AG04450 (cell line): ENCODE measurements at regions not wholly inside any gene's neighbourhood (a gene's known extent, or its start where the extent isn't known, plus 50 kb on each side); places are given as distances from the start of the nearest gene placed in this dataset.

Experiments
- CTCF ChIA-PET: fragments of 300-600, 350-600 bp; formaldehyde crosslinking; extraction: SDS; loops from one replicate; lab custom pipeline; 2022; ENCODE audit warnings: antibody characterized with exemption, inconsistent platforms; lab: Charles Lee
- POLR2A ChIA-PET: fragments of 350-600 bp; formaldehyde crosslinking; extraction: SDS; loops from one replicate; lab custom pipeline; 2021; ENCODE audit warnings: antibody characterized with exemption, inconsistent platforms; lab: Yijun Ruan, JAX
- DNase-seq: peaks from one replicate; pipeline ENCODE4 v3.0.0-alpha.2; 2011; ENCODE audit warnings: low read depth, low spot score
- H3K27ac ChIP-seq: one replicate; pipeline ENCODE4 v1.5.1; 2012; ENCODE audit warnings: low read depth, low read length, control low read depth
- H3K27me3 ChIP-seq: one replicate; pipeline ENCODE4 v1.6.0; 2012; ENCODE audit warnings: low read length; ENCODE audit not compliant: control insufficient read depth, insufficient read depth
- H3K4me3 ChIP-seq: 2 replicates; pipeline ENCODE4 v1.5.1; 2011; ENCODE audit warnings: mild to moderate bottlenecking, low read depth, low read length, control low read depth
- H3K9me3 ChIP-seq: 2 replicates; pipeline ENCODE4 v1.5.1; 2012; ENCODE audit warnings: low read length; ENCODE audit not compliant: control insufficient read depth, insufficient read depth
- TF ChIP-seq, protein P1 (sequence below): IDR thresholded peaks from 2 replicates; pipeline ENCODE4 v1.5.1; 2011; ENCODE audit warnings: low read depth, low read length, control low read depth, inconsistent platforms

DNA sequence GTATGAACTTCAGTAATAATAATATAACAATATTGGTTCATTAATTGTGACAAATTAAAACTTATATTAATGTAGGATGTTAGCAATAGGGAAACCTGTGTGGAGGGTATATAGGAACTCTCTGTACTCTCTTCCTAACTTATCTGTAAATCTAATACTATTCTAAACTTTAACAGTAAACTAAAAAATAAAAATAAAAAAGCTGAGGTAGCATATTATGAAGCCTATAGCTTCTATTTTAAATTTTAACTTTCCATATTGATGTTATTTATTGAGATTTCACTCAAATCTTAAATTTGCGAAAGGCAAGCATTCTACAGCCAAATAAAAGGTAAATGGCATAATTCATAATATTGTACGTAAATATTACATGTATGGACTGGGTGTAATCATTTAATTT is 326.4 kb downstream of the MEI4 start:
- DNase-seq: no peak
- ChIA-PET POLR2A (no interaction called here), CTCF (no interaction called here)
- no peak overlapping the region for H3K4me3 ChIP-seq
- TF ChIP-seq, protein P1, sequence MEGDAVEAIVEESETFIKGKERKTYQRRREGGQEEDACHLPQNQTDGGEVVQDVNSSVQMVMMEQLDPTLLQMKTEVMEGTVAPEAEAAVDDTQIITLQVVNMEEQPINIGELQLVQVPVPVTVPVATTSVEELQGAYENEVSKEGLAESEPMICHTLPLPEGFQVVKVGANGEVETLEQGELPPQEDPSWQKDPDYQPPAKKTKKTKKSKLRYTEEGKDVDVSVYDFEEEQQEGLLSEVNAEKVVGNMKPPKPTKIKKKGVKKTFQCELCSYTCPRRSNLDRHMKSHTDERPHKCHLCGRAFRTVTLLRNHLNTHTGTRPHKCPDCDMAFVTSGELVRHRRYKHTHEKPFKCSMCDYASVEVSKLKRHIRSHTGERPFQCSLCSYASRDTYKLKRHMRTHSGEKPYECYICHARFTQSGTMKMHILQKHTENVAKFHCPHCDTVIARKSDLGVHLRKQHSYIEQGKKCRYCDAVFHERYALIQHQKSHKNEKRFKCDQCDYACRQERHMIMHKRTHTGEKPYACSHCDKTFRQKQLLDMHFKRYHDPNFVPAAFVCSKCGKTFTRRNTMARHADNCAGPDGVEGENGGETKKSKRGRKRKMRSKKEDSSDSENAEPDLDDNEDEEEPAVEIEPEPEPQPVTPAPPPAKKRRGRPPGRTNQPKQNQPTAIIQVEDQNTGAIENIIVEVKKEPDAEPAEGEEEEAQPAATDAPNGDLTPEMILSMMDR: no peak
- no peak overlapping the region for H3K27ac ChIP-seq
- no peaks in the 10 kb centered on the region for H3K27me3 ChIP-seq
- H3K9me3 ChIP-seq: peaks cover under 1% of the 10 kb centered on the region; the same call in 1 of the 2 replicates

DNA sequence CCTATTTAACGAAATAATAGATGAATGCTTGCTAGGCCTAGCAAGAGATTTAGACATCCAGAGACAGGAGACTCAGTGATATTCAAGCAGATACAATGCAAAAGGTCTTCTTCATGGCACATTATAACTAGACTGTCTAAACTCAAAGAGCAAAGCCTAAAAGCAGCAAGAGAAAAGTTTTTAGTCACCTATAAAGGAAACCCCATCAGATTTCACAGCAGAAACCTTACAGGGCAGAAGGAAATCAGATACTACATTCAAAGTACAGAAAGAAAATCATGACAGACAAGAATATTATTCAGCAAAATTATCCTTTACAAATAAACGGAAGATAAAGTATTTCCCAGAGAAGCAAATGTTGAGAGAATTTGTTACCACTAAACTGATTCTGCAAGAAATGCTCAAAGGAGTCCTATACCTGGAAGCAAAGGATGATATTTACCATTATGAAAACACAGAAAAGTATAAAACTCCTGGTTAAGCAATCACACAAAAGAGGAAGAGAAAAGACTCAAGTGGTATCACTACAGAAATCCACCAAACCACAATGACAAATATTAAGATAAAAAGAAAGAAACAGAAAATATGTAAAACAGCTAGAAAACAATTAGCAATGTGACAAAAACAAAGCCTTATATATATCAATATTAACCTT is 333.7 kb downstream of the MEI4 start:
- TF ChIP-seq, protein P1: no peak
- H3K27ac ChIP-seq: no peak overlapping the region
- H3K9me3 ChIP-seq: peaks cover 13% of the 10 kb centered on the region; the same call in 1 of the 2 replicates
- POLR2A ChIA-PET: no interaction called here
- no peak overlapping the region for H3K4me3 ChIP-seq
- no peak for DNase-seq
- H3K27me3 ChIP-seq: no peaks in the 10 kb centered on the region
- CTCF ChIA-PET: no interaction called here

DNA sequence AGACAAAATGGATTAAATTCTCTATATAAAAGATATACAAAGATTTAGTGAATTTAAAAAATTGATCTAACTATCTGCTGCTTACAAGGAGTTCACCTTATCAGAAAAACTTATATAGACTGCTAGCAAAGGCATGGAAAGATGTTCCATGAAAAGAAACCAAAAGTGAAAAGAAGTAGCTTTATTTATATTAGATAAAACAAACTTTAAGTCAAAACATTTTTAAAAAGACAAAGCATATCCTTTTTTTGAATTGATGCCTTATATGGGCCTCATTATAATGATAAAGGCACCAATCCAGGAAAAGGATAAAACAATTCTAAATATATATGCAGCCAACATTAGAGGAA is 334.2 kb downstream of the MEI4 start:
- no peak overlapping the region for H3K27ac ChIP-seq
- ChIA-PET CTCF (no interaction called here), POLR2A (no interaction called here)
- TF ChIP-seq, protein P1: no peak
- DNase-seq: no peak
- no peaks in the 10 kb centered on the region for H3K27me3 ChIP-seq
- no peak overlapping the region for H3K4me3 ChIP-seq
- peaks cover 13% of the 10 kb centered on the region; the same call in 1 of the 2 replicates for H3K9me3 ChIP-seq

DNA sequence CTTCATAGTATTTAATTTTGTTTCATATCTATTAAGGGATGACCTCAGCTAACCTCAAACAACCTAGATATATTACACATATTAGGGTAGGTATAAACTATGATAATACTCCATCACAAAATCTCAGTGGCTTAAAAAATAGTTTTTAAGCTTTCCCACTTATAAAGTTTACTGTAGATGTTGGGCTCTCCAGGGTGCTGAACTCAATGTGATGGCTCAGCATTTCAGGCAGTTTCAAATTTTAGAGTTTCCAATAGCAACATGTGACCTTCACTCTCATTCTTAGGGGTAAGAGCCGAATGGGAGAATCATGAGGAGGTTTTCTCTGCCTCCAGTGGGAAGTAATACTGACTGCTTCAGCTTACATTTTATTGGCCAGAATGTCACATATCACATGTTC is 357.3 kb downstream of the MEI4 start:
- CTCF ChIA-PET: no interaction called here
- H3K9me3 ChIP-seq: peaks cover 13% of the 10 kb centered on the region

DNA sequence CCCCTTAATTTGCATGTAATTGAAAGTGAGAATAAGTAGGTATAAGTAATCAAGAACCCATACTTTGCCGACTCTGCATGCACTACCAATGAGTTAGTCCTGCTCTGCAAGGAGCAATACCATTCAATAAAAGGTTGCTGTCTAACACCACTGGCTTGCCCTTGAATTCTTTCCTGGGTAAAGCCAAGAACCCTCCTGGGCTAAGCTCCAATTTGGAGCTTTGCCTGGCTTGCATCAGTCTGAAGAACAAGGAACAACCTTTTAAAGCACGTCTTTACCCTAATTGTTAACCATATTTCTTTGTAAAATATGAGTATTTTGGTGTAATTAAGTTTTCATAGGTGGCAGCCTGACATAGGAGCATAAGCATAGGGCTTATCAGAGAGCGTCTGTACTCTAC is 367.7 kb downstream of the MEI4 start:
- Histone ChIP-seq H3K9me3 (peaks cover 3% of the 10 kb centered on the region; the same call in 1 of the 2 replicates), H3K4me3 (no peak overlapping the region), H3K27me3 (no peaks in the 10 kb centered on the region), H3K27ac (no peak overlapping the region)
- ChIA-PET POLR2A (no interaction called here), CTCF (no interaction called here)
- no peak for DNase-seq
- TF ChIP-seq, protein P1: no peak

More for the DNA sequence above, 357.3 kb downstream of the MEI4 start:
- TF ChIP-seq, protein P1: no peak
- no peak overlapping the region for H3K4me3 ChIP-seq
- POLR2A ChIA-PET: no interaction called here
- H3K27me3 ChIP-seq: no peaks in the 10 kb centered on the region
- DNase-seq: no peak
- no peak overlapping the region for H3K27ac ChIP-seq
